RWPE1 (cell line): ENCODE measurements at regions not wholly inside any gene's neighbourhood (a gene's known extent, or its start where the extent isn't known, plus 50 kb on each side); places are given as distances from the start of the nearest gene placed in this dataset.

Experiments used
- CTCF ChIA-PET: fragments of 350-600 bp; sonication (Branson Sonifier 250); formaldehyde crosslinking; extraction: SDS; loops from one replicate; lab custom pipeline; 2021; lab: Yijun Ruan, JAX
- POLR2A ChIA-PET: fragments of 400-600 bp; formaldehyde crosslinking; extraction: SDS; loops from one replicate; lab custom pipeline; 2020; ENCODE audit warnings: antibody characterized with exemption; ENCODE audit not compliant: low non-redundant PET; lab: Yijun Ruan, JAX
- DNase-seq: peaks from one replicate; pipeline ENCODE4 v3.0.0; 2012; ENCODE audit warnings: low spot score
- H3K27ac ChIP-seq: fragments of 450-650 bp; 2 replicates; pipeline ENCODE4 v1.5.1; 2017
- CTCF ChIP-seq: fragments of 450-650 bp; conservative IDR thresholded peaks from 2 replicates; pipeline ENCODE4 v1.5.1; 2017; ENCODE audit warnings: low read depth, mild to moderate bottlenecking

- TF ChIP-seq CTCF: no peak
- H3K27ac ChIP-seq: no peak overlapping the region
- POLR2A ChIA-PET: no interaction called here
- CTCF ChIA-PET: interaction anchor here (0.7 to 0.9 kb wide), 2 partner anchors 264 to 1111 kb away, joined by 3 read pairs; no protein-coding TSS in a partner anchor
- no peak for DNase-seq
These were observed 260.7 kb upstream of the SFRP2 start for GRCh38 chr4:154049457-154050181.

- H3K27ac ChIP-seq: no peak overlapping the region
- TF ChIP-seq CTCF: no peak
- DNase-seq: no peak
- ChIA-PET CTCF (interaction anchor here (0.6 kb wide), 1 partner anchor 188 kb away, joined by 3 read pairs; no protein-coding TSS in a partner anchor), POLR2A (no interaction called here)
These were observed 258.9 kb upstream of the SFRP2 start for GRCh38 chr4:154047733-154048132.

GRCh38 chr4:154044742-154045485 is 256.0 kb upstream of the SFRP2 start:
- TF ChIP-seq CTCF: no peak
- no peak for DNase-seq
- ChIA-PET CTCF (no interaction called here), POLR2A (no interaction called here)
- no peak overlapping the region for H3K27ac ChIP-seq

- no peak for TF ChIP-seq CTCF
- DNase-seq: peak; percentile 16
- ChIA-PET CTCF (no interaction called here), POLR2A (no interaction called here)
- no peak overlapping the region for H3K27ac ChIP-seq
These were observed 255.2 kb upstream of the SFRP2 start for GRCh38 chr4:154044108-154044531.

- TF ChIP-seq CTCF: no peak
- no peak overlapping the region for H3K27ac ChIP-seq
- DNase-seq: no peak
- CTCF ChIA-PET: no interaction called here
- POLR2A ChIA-PET: no interaction called here
These were observed 252.8 kb upstream of the SFRP2 start for GRCh38 chr4:154041640-154042039.

GRCh38 chr4:154039435-154040343 is 250.8 kb upstream of the SFRP2 start:
- no peak for TF ChIP-seq CTCF
- no peak overlapping the region for H3K27ac ChIP-seq
- ChIA-PET CTCF (no interaction called here), POLR2A (no interaction called here)
- no peak for DNase-seq
